ENCODE measurements at regions not wholly inside any gene's neighbourhood (a gene's known extent, or its start where the extent isn't known, plus 50 kb on each side); places are given as distances from the start of the nearest gene placed in this dataset.
A peak's percentile ranks its signal among the peaks of the same experiment; 100 is the strongest.

- H3K4me1 Mint-ChIP-seq = peaks cover 2% of the 10 kb centered on the region
- no peak for TF ChIP-seq CTCF (IDR thresholded peaks at IDR 0.05)
- TF ChIP-seq EZH2 (IDR thresholded peaks at IDR 0.05; ENCODE audit: borderline replicate concordance, insufficient read depth, low read depth, low read length, poor library complexity, severe bottlenecking) = no peak
- no peak for ATAC-seq (ENCODE audit: low read depth)
- peaks cover 15% of the 10 kb centered on the region for H3K27me3 Mint-ChIP-seq
- no peak overlapping the region for H3K9ac ChIP-seq (ENCODE audit: low read length)
- DNase-seq = no peak
- no peak overlapping the region for H3K27ac Mint-ChIP-seq
- no peaks in the 10 kb centered on the region for H4K20me1 ChIP-seq (ENCODE audit: control insufficient read depth, insufficient read depth, low read length, poor library complexity, severe bottlenecking)
- no peaks in the 10 kb centered on the region for H3K79me2 ChIP-seq (ENCODE audit: control insufficient read depth, insufficient read depth, low read length)
- intact Hi-C loops (cut with micrococcal nuclease) = loop anchor here (1.0 kb wide), 2 partner anchors 13 to 128 kb away; no protein-coding TSS in a partner anchor
- no peaks in the 10 kb centered on the region for H3K36me3 ChIP-seq (replicated peaks in 1 of 2; ENCODE audit: control extremely low read depth in 1 of 2, control insufficient read depth in 1 of 2, extremely low read depth in 1 of 2, insufficient read depth in 2 of 2, low read length in 1 of 2)
- H3K9me3 Mint-ChIP-seq (ENCODE audit: insufficient read depth) = no peaks in the 10 kb centered on the region
- peaks cover 0 to 3% of the 10 kb centered on the region in 2 donors for H3K4me1 ChIP-seq (ENCODE audit: control insufficient read depth in 2 of 2, insufficient read depth in 2 of 2, low read length in 2 of 2)
- H2AFZ ChIP-seq (ENCODE audit: insufficient read depth, low read depth, low read length, poor library complexity, severe bottlenecking) = no peak overlapping the region
- H3K27me3 ChIP-seq (replicated peaks in 1 of 4; ENCODE audit: control extremely low read depth in 1 of 4, control insufficient read depth in 3 of 4, insufficient read depth in 4 of 4, low read length in 3 of 4) = peaks cover 0 to 7% (median 0%) of the 10 kb centered on the region in 4 experiments
- ChIA-PET CTCF (interaction anchor here (0.6 to 6.6 kb wide), 21 partner anchors 8 to 838 kb away, joined by 3 to 121 read pairs (median 9); no protein-coding TSS in a partner anchor), POLR2A (no interaction called here)
- no peak overlapping the region for H3K4me2 ChIP-seq (replicated peaks; ENCODE audit: low read depth, low read length, poor library complexity, severe bottlenecking)
- no peak overlapping the region for H3K27ac ChIP-seq (ENCODE audit: low read length in 2 of 2)
- H3K4me3 Mint-ChIP-seq = no peak overlapping the region
- H3K4me3 ChIP-seq (ENCODE audit: control extremely low read depth in 1 of 5, extremely low read depth in 1 of 5, insufficient read depth in 1 of 5, low read depth in 2 of 5, low read length in 4 of 5) = no peak overlapping the region
- WGBS (ENCODE audit: insufficient coverage) = no CpG with 5 or more reads among the region's 4 CpGs
- no peaks in the 10 kb centered on the region for H3K9me3 ChIP-seq (ENCODE audit: control extremely low read depth in 1 of 3, control insufficient read depth in 2 of 3, insufficient read depth in 1 of 3, low read length in 2 of 3)
Observed at GRCh38 chr11:128158860-128159259, 428.5 kb downstream of the ETS1 start.

DNA sequence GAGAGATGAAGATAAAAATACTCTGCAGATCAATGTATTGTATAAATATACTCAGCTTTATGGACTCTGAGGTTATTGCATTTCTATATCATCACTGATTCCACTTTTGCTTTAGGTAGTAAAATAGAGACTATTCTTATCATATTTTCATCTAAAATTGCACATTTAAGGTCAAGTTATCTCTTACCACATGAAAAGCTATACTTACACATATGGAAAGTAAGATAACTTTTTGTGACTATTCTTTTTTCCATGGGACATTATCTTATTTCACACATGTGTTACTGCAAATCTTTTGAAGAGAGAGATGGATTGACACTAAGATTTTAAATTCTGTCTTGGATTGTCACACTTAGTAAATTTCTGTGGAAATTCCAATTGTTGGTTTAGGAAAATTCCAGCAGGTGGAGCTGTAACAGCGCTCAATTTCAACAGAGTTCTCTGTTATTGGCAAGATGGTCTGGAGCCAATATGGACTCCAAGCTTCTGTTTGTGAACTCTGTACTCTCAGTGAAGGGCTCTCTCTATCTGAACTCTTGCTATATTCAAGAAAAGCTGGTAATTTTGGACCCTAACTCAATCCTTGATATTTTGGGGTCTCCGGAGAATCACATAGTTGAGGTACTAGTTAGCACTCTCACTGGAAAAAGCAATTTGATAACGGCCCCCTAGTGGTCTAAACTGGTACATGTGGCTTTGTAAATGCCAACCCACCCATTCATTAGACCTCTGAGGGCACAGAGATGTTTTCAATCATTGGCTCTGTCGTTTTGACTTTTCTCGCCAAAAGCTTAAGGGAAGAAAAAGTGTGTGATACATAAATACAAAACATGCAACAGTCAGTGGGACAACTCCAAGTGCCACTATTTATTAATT lies 429.7 kb downstream of the ETS1 start:
- Mint-ChIP-seq H3K4me3 (peak overlapping the region; percentile 81), H3K27ac (no peak overlapping the region), H3K9me3 (ENCODE audit: insufficient read depth) (no peaks in the 10 kb centered on the region), H3K4me1 (peaks cover 2% of the 10 kb centered on the region), H3K27me3 (peaks cover 15% of the 10 kb centered on the region)
- peak overlapping the region; percentile 39 for H3K9ac ChIP-seq (ENCODE audit: low read length)
- H3K36me3 ChIP-seq (replicated peaks in 1 of 2; ENCODE audit: control extremely low read depth in 1 of 2, control insufficient read depth in 1 of 2, extremely low read depth in 1 of 2, insufficient read depth in 2 of 2, low read length in 1 of 2) = no peaks in the 10 kb centered on the region
- H3K27ac ChIP-seq (ENCODE audit: low read length in 2 of 2) = no peak overlapping the region
- TF ChIP-seq CTCF (IDR thresholded peaks at IDR 0.05) (peak; percentile 99), EZH2 (IDR thresholded peaks at IDR 0.05; ENCODE audit: borderline replicate concordance, insufficient read depth, low read depth, low read length, poor library complexity, severe bottlenecking) (no peak)
- H3K4me3 ChIP-seq (ENCODE audit: control extremely low read depth in 1 of 5, extremely low read depth in 1 of 5, insufficient read depth in 1 of 5, low read depth in 2 of 5, low read length in 4 of 5) = peak overlapping the region in 3 of 5 experiments; percentile 22 to 37 (median 23)
- H4K20me1 ChIP-seq (ENCODE audit: control insufficient read depth, insufficient read depth, low read length, poor library complexity, severe bottlenecking) = no peaks in the 10 kb centered on the region
- H3K79me2 ChIP-seq (ENCODE audit: control insufficient read depth, insufficient read depth, low read length) = no peaks in the 10 kb centered on the region
- ATAC-seq (ENCODE audit: low read depth) = peak; percentile 91
- intact Hi-C loops (cut with micrococcal nuclease) = loop anchor here (1.0 kb wide), 6 partner anchors 15 to 799 kb away; no protein-coding TSS in a partner anchor
- no peaks in the 10 kb centered on the region for H3K9me3 ChIP-seq (ENCODE audit: control extremely low read depth in 1 of 3, control insufficient read depth in 2 of 3, insufficient read depth in 1 of 3, low read length in 2 of 3)
- DNase-seq = peak; percentile 82
- peak overlapping the region; percentile 81 for H2AFZ ChIP-seq (ENCODE audit: insufficient read depth, low read depth, low read length, poor library complexity, severe bottlenecking)
- H3K4me2 ChIP-seq (replicated peaks; ENCODE audit: low read depth, low read length, poor library complexity, severe bottlenecking) = peak overlapping the region; percentile 66
- H3K27me3 ChIP-seq (replicated peaks in 1 of 4; ENCODE audit: control extremely low read depth in 1 of 4, control insufficient read depth in 3 of 4, insufficient read depth in 4 of 4, low read length in 3 of 4) = peaks cover 0 to 7% (median 0%) of the 10 kb centered on the region in 4 experiments
- 0% methylated on average over 3 of the region's 5 CpGs for WGBS (ENCODE audit: insufficient coverage)
- ChIA-PET CTCF (interaction anchor here (0.6 to 6.6 kb wide), 72 partner anchors 10 to 1717 kb away, joined by 3 to 121 read pairs (median 4); no protein-coding TSS in a partner anchor), POLR2A (interaction anchor here (0.6 kb wide), 1 partner anchor 455 kb away, joined by 3 read pairs; no protein-coding TSS in a partner anchor)
- peaks cover 0 to 3% of the 10 kb centered on the region in 2 donors for H3K4me1 ChIP-seq (ENCODE audit: control insufficient read depth in 2 of 2, insufficient read depth in 2 of 2, low read length in 2 of 2)

Measured in B cell (primary cell).